H9 (cell line): ENCODE measurements at regions not wholly inside any gene's neighbourhood (a gene's known extent, or its start where the extent isn't known, plus 50 kb on each side); places are given as distances from the start of the nearest gene placed in this dataset.

ENCODE experiments used
- DNase-seq: peaks from one replicate; pipeline ENCODE4 v3.0.0-alpha.2; 2017
- H2AFZ ChIP-seq: one replicate; pipeline ENCODE4 v1.6.1; 2013; ENCODE audit warnings: mild to moderate bottlenecking, low read length, control low read depth, moderate library complexity
- H2AK5ac ChIP-seq: 2 replicates; pipeline ENCODE4 v1.6.1; 2013; ENCODE audit warnings: low read length, control low read depth, mixed read lengths; ENCODE audit not compliant: insufficient read length
- H2BK120ac ChIP-seq: one replicate; pipeline ENCODE4 v1.6.1; 2013; ENCODE audit warnings: low read depth, mild to moderate bottlenecking, low read length, control low read depth, inconsistent platforms; ENCODE audit not compliant: poor library complexity, severe bottlenecking
- H2BK12ac ChIP-seq: 2 replicates; pipeline ENCODE4 v1.6.1; 2013; ENCODE audit warnings: low read length, control low read depth, mixed read lengths, low read depth; ENCODE audit not compliant: insufficient read length
- H2BK15ac ChIP-seq: 2 replicates; pipeline ENCODE4 v1.6.1; 2013; ENCODE audit warnings: low read depth, low read length, control low read depth
- H2BK20ac ChIP-seq: one replicate; pipeline ENCODE4 v1.6.1; 2013; ENCODE audit warnings: low read depth, mild to moderate bottlenecking, low read length, control low read depth, inconsistent platforms; ENCODE audit not compliant: poor library complexity, severe bottlenecking
- H2BK5ac ChIP-seq: 2 replicates; pipeline ENCODE4 v1.6.1; 2013; ENCODE audit warnings: low read length, control low read depth, mixed read lengths; ENCODE audit not compliant: insufficient read length
- H3K14ac ChIP-seq: 2 replicates; pipeline ENCODE4 v1.6.1; 2013; ENCODE audit warnings: low read length, control low read depth; ENCODE audit not compliant: insufficient read depth
- H3K18ac ChIP-seq: 2 replicates; pipeline ENCODE4 v1.6.1; 2013; ENCODE audit warnings: low read depth, mild to moderate bottlenecking, mixed read lengths, low read length, control low read depth; ENCODE audit not compliant: insufficient read length
- H3K23ac ChIP-seq: 2 replicates; pipeline ENCODE4 v1.6.1; 2013; ENCODE audit warnings: low read length, control low read depth, mixed read lengths, low read depth; ENCODE audit not compliant: insufficient read length
- H3K23me2 ChIP-seq: 2 replicates; pipeline ENCODE4 v1.6.1; 2013; ENCODE audit warnings: low read depth, mild to moderate bottlenecking, mixed read lengths, low read length, control low read depth; ENCODE audit not compliant: insufficient read length, poor library complexity, severe bottlenecking
- H3K27ac ChIP-seq: 2 replicates; pipeline ENCODE4 v1.5.1; 2013; ENCODE audit warnings: low read length, control low read depth, mixed read lengths, low read depth; ENCODE audit not compliant: insufficient read length
- H3K27me3 ChIP-seq: 2 replicates; pipeline ENCODE4 v1.6.1; 2013; ENCODE audit warnings: low read length, control low read depth, inconsistent platforms; ENCODE audit not compliant: insufficient read depth
- H3K4ac ChIP-seq: 2 replicates; pipeline ENCODE4 v1.6.1; 2013; ENCODE audit warnings: low read depth, mild to moderate bottlenecking, control low read depth, inconsistent platforms, low read length, moderate library complexity
- H3K4me1 ChIP-seq: 2 replicates; pipeline ENCODE4 v1.6.1; 2013; ENCODE audit warnings: low read length, control low read depth, inconsistent platforms; ENCODE audit not compliant: insufficient read depth
- H3K4me2 ChIP-seq: 2 replicates; pipeline ENCODE4 v1.6.1; 2013; ENCODE audit warnings: low read length, control low read depth, mixed read lengths; ENCODE audit not compliant: insufficient read length, insufficient read depth
- H3K56ac ChIP-seq: 2 replicates; pipeline ENCODE4 v1.6.1; 2013; ENCODE audit warnings: low read depth, mild to moderate bottlenecking, mixed read lengths, low read length, control low read depth; ENCODE audit not compliant: insufficient read length
- H3K79me1 ChIP-seq: 2 replicates; pipeline ENCODE4 v1.6.1; 2013; ENCODE audit warnings: low read depth, mild to moderate bottlenecking, moderate library complexity, low read length, control low read depth, inconsistent platforms; ENCODE audit not compliant: insufficient read depth, poor library complexity, severe bottlenecking
- H3K79me2 ChIP-seq: 2 replicates; pipeline ENCODE4 v1.6.1; 2013; ENCODE audit warnings: low read length, control low read depth, inconsistent platforms; ENCODE audit not compliant: insufficient read depth
- H3K9ac ChIP-seq: 2 replicates; pipeline ENCODE4 v1.6.1; 2013; ENCODE audit warnings: low read length, control low read depth, mixed read lengths; ENCODE audit not compliant: insufficient read length; ENCODE audit errors: extremely low read depth
- H3K9me3 ChIP-seq: one replicate; pipeline ENCODE4 v1.6.1; 2013; ENCODE audit warnings: low read depth, low read length, inconsistent platforms; ENCODE audit not compliant: control insufficient read depth
- H3T11ph ChIP-seq: one replicate; pipeline ENCODE4 v1.6.1; 2013; ENCODE audit warnings: mild to moderate bottlenecking, low read length, control low read depth, inconsistent platforms
- H4K20me1 ChIP-seq: one replicate; pipeline ENCODE4 v1.6.1; 2013; ENCODE audit not compliant: control insufficient read depth, insufficient read length, insufficient read depth
- H4K5ac ChIP-seq: 2 replicates; pipeline ENCODE4 v1.6.1; 2013; ENCODE audit warnings: low read depth, mild to moderate bottlenecking, mixed read lengths, low read length, control low read depth; ENCODE audit not compliant: insufficient read length
- H4K8ac ChIP-seq: replicated peaks from 2 replicates; pipeline ENCODE4 v1.6.1; 2013; ENCODE audit warnings: low read length, control low read depth, mixed read lengths, low read depth; ENCODE audit not compliant: insufficient read length
- H4K91ac ChIP-seq: 2 replicates; pipeline ENCODE4 v1.6.1; 2013; ENCODE audit warnings: low read depth, mild to moderate bottlenecking, moderate library complexity, mixed read lengths, low read length, control low read depth; ENCODE audit not compliant: insufficient read length
- H3K27ac Mint-ChIP-seq, 3 experiments: 2 replicates in 2 of 3; 3 replicates in 1 of 3; pipeline ENCODE4 v1.8.0; 2020 to 2021; ENCODE audit warnings: mixed read lengths in 3 of 3, mild to moderate bottlenecking in 1 of 3, moderate library complexity in 1 of 3
- H3K27me3 Mint-ChIP-seq: 2 replicates; pipeline ENCODE4 v1.8.0; 2021; ENCODE audit warnings: low read depth, mild to moderate bottlenecking, moderate library complexity, mixed read lengths
- H3K36me3 Mint-ChIP-seq, 3 experiments: 2 replicates in 2 of 3; 3 replicates in 1 of 3; pipeline ENCODE4 v1.8.0; 2020 to 2021; ENCODE audit warnings: low read depth in 3 of 3, mixed read lengths in 3 of 3; ENCODE audit not compliant: insufficient read depth in 1 of 3
- H3K4me1 Mint-ChIP-seq, 2 experiments: 2 replicates each; pipeline ENCODE4 v1.8.0; 2020; ENCODE audit warnings: mixed read lengths in 2 of 2
- H3K4me3 Mint-ChIP-seq, 2 experiments: 2 replicates in 1 of 2; 3 replicates in 1 of 2; pipeline ENCODE4 v1.8.0; 2020 to 2021; ENCODE audit warnings: mild to moderate bottlenecking in 2 of 2, mixed read lengths in 2 of 2, moderate library complexity in 1 of 2
- H3K9me3 Mint-ChIP-seq, 2 experiments: 2 replicates in 1 of 2; 3 replicates in 1 of 2; pipeline ENCODE4 v1.8.0; 2020; ENCODE audit warnings: mild to moderate bottlenecking in 2 of 2, mixed read lengths in 2 of 2, moderate library complexity in 1 of 2
- CTCF ChIP-seq: fragments of 200-600 bp; sonication (generic); conservative IDR thresholded peaks from 3 replicates; pipeline ENCODE4 v1.8.0; 2021; ENCODE audit warnings: antibody characterized with exemption, mild to moderate bottlenecking
- WGBS: extraction: QIAGEN DNeasy Blood & Tissue Kit; methylation state at CpG from one replicate; pipeline ENCODE4 v1.1.7; 2013; ENCODE audit warnings: missing lambda C conversion rate, low lambda C conversion rate, mixed read lengths; ENCODE audit not compliant: insufficient read length; ENCODE audit errors: extremely low coverage; 5-methylcytosine and 5-hydroxymethylcytosine counted together

GRCh38 chr7:110522761-110523200, 568.1 kb upstream of the LRRN3 start:
- H3K36me3 Mint-ChIP-seq, result peaks cover 0 to 12% (median 5%) of the 10 kb centered on the region in 3 experiments; a peak in 6 of 7 replicates
- no peak overlapping the region for H4K91ac ChIP-seq
- H3T11ph ChIP-seq, result no peak overlapping the region
- H2AFZ ChIP-seq, result no peak overlapping the region
- no peaks in the 10 kb centered on the region for H3K79me1 ChIP-seq
- whole genome bisulfite sequencing, result no CpG with 5 or more reads among the region's 3 CpGs
- no peak for TF ChIP-seq CTCF
- no peak overlapping the region for H3K27ac ChIP-seq
- H2AK5ac ChIP-seq, result no peak overlapping the region
- H3K4ac ChIP-seq, result no peak overlapping the region
- H3K23ac ChIP-seq, result no peak overlapping the region
- H3K4me1 Mint-ChIP-seq, result peaks cover 6% of the 10 kb centered on the region in 2 experiments
- H3K56ac ChIP-seq, result no peak overlapping the region
- no peak overlapping the region for H4K8ac ChIP-seq
- no peak overlapping the region for H3K4me2 ChIP-seq
- H3K4me1 ChIP-seq, result no peaks in the 10 kb centered on the region
- H4K20me1 ChIP-seq, result no peaks in the 10 kb centered on the region
- H3K4me3 Mint-ChIP-seq, result no peak overlapping the region
- H4K5ac ChIP-seq, result no peak overlapping the region
- no peaks in the 10 kb centered on the region for H3K23me2 ChIP-seq
- H3K27me3 Mint-ChIP-seq, result no peaks in the 10 kb centered on the region
- no peak overlapping the region for H2BK5ac ChIP-seq
- H3K9me3 ChIP-seq, result peaks cover 7% of the 10 kb centered on the region
- H2BK12ac ChIP-seq, result no peak overlapping the region
- H3K79me2 ChIP-seq, result no peaks in the 10 kb centered on the region
- H3K27me3 ChIP-seq, result no peaks in the 10 kb centered on the region
- no peak overlapping the region for H3K14ac ChIP-seq
- H3K9me3 Mint-ChIP-seq, result peaks cover 14 to 22% of the 10 kb centered on the region in 2 experiments
- no peak overlapping the region for H2BK20ac ChIP-seq
- H3K18ac ChIP-seq, result no peak overlapping the region
- no peak overlapping the region for H3K9ac ChIP-seq
- peak overlapping the region in 1 of 3 experiments; percentile 52; a peak in 1 of 7 replicates for H3K27ac Mint-ChIP-seq
- H2BK15ac ChIP-seq, result no peak overlapping the region
- no peak overlapping the region for H2BK120ac ChIP-seq
- no peak for DNase-seq
